Neutrophil (primary cell): ENCODE measurements at regions not wholly inside any gene's neighbourhood (a gene's known extent, or its start where the extent isn't known, plus 50 kb on each side); places are given as distances from the start of the nearest gene placed in this dataset.
"Not testable (repeated sequence)": the region's sequence is repeated elsewhere in the genome, so short reads cannot be mapped to it uniquely, and the experiment has no call there.

Experiments
- H3K27ac ChIP-seq: fragments of 200-600 bp; sonication (generic); 2 replicates; pipeline ENCODE4 v1.5.1; 2016; ENCODE audit warnings: mild to moderate bottlenecking, moderate library complexity
- H3K27me3 ChIP-seq: fragments of 200-600 bp; sonication (generic); 2 replicates; pipeline ENCODE4 v1.6.0; 2016; ENCODE audit warnings: mild to moderate bottlenecking
- H3K36me3 ChIP-seq: fragments of 200-600 bp; sonication (generic); 2 replicates; pipeline ENCODE4 v1.5.1; 2017
- H3K4me1 ChIP-seq, 2 experiments: fragments of 200-600 bp in 1 of 2; sonication (generic) in 1 of 2; 1 replicate in 1 of 2; 2 replicates in 1 of 2; pipeline versions ENCODE4 v1.5.1 to v1.6.1; 2013 to 2016; ENCODE audit warnings: low read depth in 1 of 2, low read length in 1 of 2, mild to moderate bottlenecking in 1 of 2, moderate library complexity in 1 of 2; ENCODE audit not compliant: control insufficient read depth in 1 of 2, insufficient read depth in 1 of 2
- H3K4me3 ChIP-seq, 2 experiments: fragments of 200-600 bp in 1 of 2; sonication (generic) in 1 of 2; 1 replicate in 1 of 2; 2 replicates in 1 of 2; pipeline ENCODE4 v1.5.1; 2013 to 2016; ENCODE audit warnings: low read depth in 1 of 2, low read length in 1 of 2, mild to moderate bottlenecking in 1 of 2, moderate library complexity in 1 of 2
- H3K9me3 ChIP-seq: fragments of 200-600 bp; sonication (generic); 2 replicates; pipeline ENCODE4 v1.5.1; 2016
- CTCF ChIP-seq: fragments of 200-600 bp; sonication (generic); IDR thresholded peaks from 2 replicates; pipeline ENCODE4 v1.5.1; 2016; ENCODE audit warnings: antibody characterized with exemption

- Histone ChIP-seq H3K4me1 (no peaks in the 10 kb centered on the region), H3K4me3 (no peak overlapping the region), H3K9me3 (no peaks in the 10 kb centered on the region), H3K27ac (no peak overlapping the region), H3K36me3 (no peaks in the 10 kb centered on the region), H3K27me3 (no peaks in the 10 kb centered on the region)
- TF ChIP-seq CTCF = no peak
Observed at GRCh38 chr2:16974688-16975087, 309.1 kb upstream of the CYRIA start.

GRCh38 chr2:16973586-16974286 lies 308.1 kb upstream of the CYRIA start:
- TF ChIP-seq CTCF = no peak
- Histone ChIP-seq H3K4me1 (no peaks in the 10 kb centered on the region), H3K27me3 (no peaks in the 10 kb centered on the region), H3K36me3 (no peaks in the 10 kb centered on the region), H3K4me3 (no peak overlapping the region), H3K9me3 (no peaks in the 10 kb centered on the region), H3K27ac (no peak overlapping the region)

- no peak overlapping the region for H3K27ac ChIP-seq
- H3K4me1 ChIP-seq = no peaks in the 10 kb centered on the region
- H3K9me3 ChIP-seq = no peaks in the 10 kb centered on the region
- no peaks in the 10 kb centered on the region for H3K36me3 ChIP-seq
- TF ChIP-seq CTCF = no peak
- H3K4me3 ChIP-seq = no peak overlapping the region
- H3K27me3 ChIP-seq = no peaks in the 10 kb centered on the region
Observed at GRCh38 chr2:16972276-16972675, 306.6 kb upstream of the CYRIA start.

GRCh38 chr2:16971722-16972234 lies 306.1 kb upstream of the CYRIA start:
- Histone ChIP-seq H3K4me1 (no peaks in the 10 kb centered on the region), H3K4me3 (no peak overlapping the region), H3K36me3 (no peaks in the 10 kb centered on the region), H3K27me3 (no peaks in the 10 kb centered on the region), H3K9me3 (no peaks in the 10 kb centered on the region), H3K27ac (no peak overlapping the region)
- no peak for TF ChIP-seq CTCF

- H3K9me3 ChIP-seq, H3K4me3 ChIP-seq, H3K27me3 ChIP-seq, H3K27ac ChIP-seq, H3K36me3 ChIP-seq, H3K4me1 ChIP-seq: not testable (repeated sequence)
Observed at GRCh38 chr2:16970948-16971347, 305.3 kb upstream of the CYRIA start.

GRCh38 chr2:16962505-16962904 lies 296.9 kb upstream of the CYRIA start:
- H3K27me3 ChIP-seq = no peaks in the 10 kb centered on the region
- H3K9me3 ChIP-seq = no peaks in the 10 kb centered on the region
- no peak overlapping the region for H3K27ac ChIP-seq
- no peaks in the 10 kb centered on the region for H3K36me3 ChIP-seq
- TF ChIP-seq CTCF = no peak
- H3K4me1 ChIP-seq = no peaks in the 10 kb centered on the region
- H3K4me3 ChIP-seq = no peak overlapping the region
